ENCODE measurements at regions not wholly inside any gene's neighbourhood (a gene's known extent, or its start where the extent isn't known, plus 50 kb on each side); places are given as distances from the start of the nearest gene placed in this dataset.

DNA sequence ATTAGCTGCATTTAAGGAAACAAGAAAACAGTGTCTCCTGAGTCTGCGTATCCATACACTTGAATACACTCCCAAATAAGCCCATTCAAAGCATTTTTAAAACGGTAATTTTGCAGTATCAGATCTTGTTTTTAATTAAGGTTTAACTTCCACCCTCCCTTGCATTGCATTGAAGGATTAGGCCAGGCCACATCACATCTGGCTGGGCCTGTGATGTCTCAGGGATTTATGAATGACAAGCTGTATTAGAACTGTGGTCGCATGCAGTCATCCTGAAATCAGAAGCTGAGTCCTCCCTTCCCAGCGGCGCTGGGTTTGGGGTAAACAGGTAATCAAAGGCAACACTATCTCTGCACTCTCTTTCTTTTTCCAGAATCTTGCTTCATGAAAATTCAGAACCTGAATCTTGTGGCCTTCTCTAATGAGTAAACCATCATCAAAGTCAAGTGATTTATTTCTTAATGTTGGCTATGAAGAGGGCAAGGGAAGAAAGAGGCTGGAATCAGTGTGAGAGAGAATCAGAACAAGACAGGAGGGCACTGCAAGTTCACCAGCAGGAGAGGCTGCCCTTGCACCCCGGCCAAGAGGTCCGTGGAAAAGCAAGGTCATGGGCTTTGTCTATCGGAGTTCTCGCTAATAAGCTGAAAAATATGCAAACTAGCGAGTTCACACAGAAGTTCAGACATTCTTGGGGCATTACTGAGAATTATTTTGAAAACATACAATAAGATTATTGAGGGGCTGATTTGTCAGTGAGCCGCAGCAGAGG lies 80.0 kb upstream of the ZSWIM6 start:
- Histone ChIP-seq H3K4me1 (no peaks in the 10 kb centered on the region), H3K36me3 (no peaks in the 10 kb centered on the region), H3K4me2 (no peak overlapping the region), H4K20me1 (ENCODE audit: low read depth) (no peaks in the 10 kb centered on the region), H3K27me3 (no peaks in the 10 kb centered on the region), H3K9ac (no peak overlapping the region), H3K27ac (no peak overlapping the region), H3F3A (ENCODE audit: low read depth) (no peaks in the 10 kb centered on the region), H3K9me3 (ENCODE audit: low read depth) (no peaks in the 10 kb centered on the region), H3K4me3 (no peak overlapping the region), H3K79me2 (ENCODE audit: low read depth) (no peaks in the 10 kb centered on the region), H2AFZ (replicated peaks) (no peak overlapping the region)
- Mint-ChIP-seq H3K27ac (no peak overlapping the region), H3K27me3 (ENCODE audit: insufficient read depth, low read depth) (peaks cover 6% of the 10 kb centered on the region), H3K4me3 (no peak overlapping the region), H3K9me3 (no peaks in the 10 kb centered on the region), H3K36me3 (no peaks in the 10 kb centered on the region), H3K4me1 (no peaks in the 10 kb centered on the region)
- TF ChIP-seq, protein P1, sequence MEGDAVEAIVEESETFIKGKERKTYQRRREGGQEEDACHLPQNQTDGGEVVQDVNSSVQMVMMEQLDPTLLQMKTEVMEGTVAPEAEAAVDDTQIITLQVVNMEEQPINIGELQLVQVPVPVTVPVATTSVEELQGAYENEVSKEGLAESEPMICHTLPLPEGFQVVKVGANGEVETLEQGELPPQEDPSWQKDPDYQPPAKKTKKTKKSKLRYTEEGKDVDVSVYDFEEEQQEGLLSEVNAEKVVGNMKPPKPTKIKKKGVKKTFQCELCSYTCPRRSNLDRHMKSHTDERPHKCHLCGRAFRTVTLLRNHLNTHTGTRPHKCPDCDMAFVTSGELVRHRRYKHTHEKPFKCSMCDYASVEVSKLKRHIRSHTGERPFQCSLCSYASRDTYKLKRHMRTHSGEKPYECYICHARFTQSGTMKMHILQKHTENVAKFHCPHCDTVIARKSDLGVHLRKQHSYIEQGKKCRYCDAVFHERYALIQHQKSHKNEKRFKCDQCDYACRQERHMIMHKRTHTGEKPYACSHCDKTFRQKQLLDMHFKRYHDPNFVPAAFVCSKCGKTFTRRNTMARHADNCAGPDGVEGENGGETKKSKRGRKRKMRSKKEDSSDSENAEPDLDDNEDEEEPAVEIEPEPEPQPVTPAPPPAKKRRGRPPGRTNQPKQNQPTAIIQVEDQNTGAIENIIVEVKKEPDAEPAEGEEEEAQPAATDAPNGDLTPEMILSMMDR (IDR thresholded peaks at IDR 0.05), result no peak
- TF ChIP-seq EZH2 (IDR thresholded peaks at IDR 0.05), result no peak
- TF ChIP-seq EZH2phosphoT487 (IDR thresholded peaks at IDR 0.05), result no peak
- no peak for DNase-seq (ENCODE audit: low spot score)

GRCh38 chr5:61252643-61252925 lies 79.5 kb upstream of the ZSWIM6 start:
- Histone ChIP-seq H3K27ac (no peak overlapping the region), H3K9ac (no peak overlapping the region), H3K9me3 (ENCODE audit: low read depth) (no peaks in the 10 kb centered on the region), H3F3A (ENCODE audit: low read depth) (no peaks in the 10 kb centered on the region), H3K4me1 (no peaks in the 10 kb centered on the region), H3K27me3 (no peaks in the 10 kb centered on the region), H3K4me2 (no peak overlapping the region), H3K4me3 (no peak overlapping the region), H3K36me3 (no peaks in the 10 kb centered on the region), H2AFZ (replicated peaks) (no peak overlapping the region), H4K20me1 (ENCODE audit: low read depth) (no peaks in the 10 kb centered on the region), H3K79me2 (ENCODE audit: low read depth) (no peaks in the 10 kb centered on the region)
- H3K27me3 Mint-ChIP-seq (ENCODE audit: insufficient read depth, low read depth), result peaks cover 6% of the 10 kb centered on the region
- H3K9me3 Mint-ChIP-seq, result no peaks in the 10 kb centered on the region
- no peak for DNase-seq (ENCODE audit: low spot score)
- no peaks in the 10 kb centered on the region for H3K36me3 Mint-ChIP-seq
- no peaks in the 10 kb centered on the region for H3K4me1 Mint-ChIP-seq
- TF ChIP-seq EZH2phosphoT487 (IDR thresholded peaks at IDR 0.05), result no peak
- TF ChIP-seq, protein P1 (IDR thresholded peaks at IDR 0.05), result no peak
- no peak overlapping the region for H3K4me3 Mint-ChIP-seq
- no peak overlapping the region for H3K27ac Mint-ChIP-seq

DNA sequence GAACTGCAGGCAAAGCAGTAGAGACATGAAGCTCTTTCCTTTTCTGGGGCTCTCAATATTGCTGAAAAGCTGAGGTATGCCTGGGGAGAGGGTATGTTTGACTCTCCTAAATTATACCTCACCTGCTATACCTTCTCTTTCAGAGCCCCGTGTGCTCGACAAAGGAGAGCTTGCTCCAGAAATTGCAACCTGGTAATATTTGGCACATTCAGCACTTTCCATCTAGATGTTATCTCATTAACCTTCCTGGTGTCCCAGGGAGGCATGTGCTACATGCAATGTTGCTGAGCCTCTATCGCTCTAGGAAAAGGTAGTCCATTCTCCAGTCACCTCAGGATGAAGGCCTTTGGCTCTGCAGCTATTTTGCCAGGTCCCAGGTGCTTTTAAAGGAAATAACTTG lies 78.5 kb upstream of the ZSWIM6 start:
- Mint-ChIP-seq H3K27me3 (ENCODE audit: insufficient read depth, low read depth) (peaks cover 6% of the 10 kb centered on the region), H3K36me3 (no peaks in the 10 kb centered on the region), H3K9me3 (no peaks in the 10 kb centered on the region), H3K4me3 (no peak overlapping the region), H3K4me1 (no peaks in the 10 kb centered on the region), H3K27ac (no peak overlapping the region)
- H3K4me2 ChIP-seq, result no peak overlapping the region
- no peak overlapping the region for H3K27ac ChIP-seq
- H4K20me1 ChIP-seq (ENCODE audit: low read depth), result no peaks in the 10 kb centered on the region
- H3K4me1 ChIP-seq, result no peaks in the 10 kb centered on the region
- H3K36me3 ChIP-seq, result no peaks in the 10 kb centered on the region
- no peak for DNase-seq (ENCODE audit: low spot score)
- no peaks in the 10 kb centered on the region for H3K27me3 ChIP-seq
- no peak overlapping the region for H3K9ac ChIP-seq
- H3K9me3 ChIP-seq (ENCODE audit: low read depth), result no peaks in the 10 kb centered on the region
- H3K79me2 ChIP-seq (ENCODE audit: low read depth), result no peaks in the 10 kb centered on the region
- no peak overlapping the region for H3K4me3 ChIP-seq
- no peak overlapping the region for H2AFZ ChIP-seq (replicated peaks)
- TF ChIP-seq, protein P1 (IDR thresholded peaks at IDR 0.05), result no peak
- no peak for TF ChIP-seq EZH2phosphoT487 (IDR thresholded peaks at IDR 0.05)
- TF ChIP-seq EZH2 (IDR thresholded peaks at IDR 0.05), result no peak
- no peaks in the 10 kb centered on the region for H3F3A ChIP-seq (ENCODE audit: low read depth)
